Right renal cortex interstitium (tissue), 3 donors: ENCODE measurements at regions not wholly inside any gene's neighbourhood (a gene's known extent, or its start where the extent isn't known, plus 50 kb on each side); places are given as distances from the start of the nearest gene placed in this dataset.
"Not testable (repeated sequence)": the region's sequence is repeated elsewhere in the genome, so short reads cannot be mapped to it uniquely, and the experiment has no call there.

Experiments used
- DNase-seq, 3 donors: peaks; one replicate each; pipeline ENCODE4 v3.0.0-alpha.2; 2013; ENCODE audit warnings: low read depth in 3 of 3, low spot score in 2 of 3

- DNase-seq = peak in 1 of 3 donors; percentile 40
Measured at GRCh38 chr2:174697255-174697654, 67.0 kb downstream of the CHRNA1 start.

- no peak for DNase-seq
Measured at GRCh38 chr2:174694920-174695319, 69.4 kb downstream of the CHRNA1 start.

GRCh38 chr2:174694196-174694878 lies 69.9 kb downstream of the CHRNA1 start:
- DNase-seq = no peak

- no peak for DNase-seq
Measured at GRCh38 chr2:174693344-174693743, 70.9 kb downstream of the CHRNA1 start.

DNA sequence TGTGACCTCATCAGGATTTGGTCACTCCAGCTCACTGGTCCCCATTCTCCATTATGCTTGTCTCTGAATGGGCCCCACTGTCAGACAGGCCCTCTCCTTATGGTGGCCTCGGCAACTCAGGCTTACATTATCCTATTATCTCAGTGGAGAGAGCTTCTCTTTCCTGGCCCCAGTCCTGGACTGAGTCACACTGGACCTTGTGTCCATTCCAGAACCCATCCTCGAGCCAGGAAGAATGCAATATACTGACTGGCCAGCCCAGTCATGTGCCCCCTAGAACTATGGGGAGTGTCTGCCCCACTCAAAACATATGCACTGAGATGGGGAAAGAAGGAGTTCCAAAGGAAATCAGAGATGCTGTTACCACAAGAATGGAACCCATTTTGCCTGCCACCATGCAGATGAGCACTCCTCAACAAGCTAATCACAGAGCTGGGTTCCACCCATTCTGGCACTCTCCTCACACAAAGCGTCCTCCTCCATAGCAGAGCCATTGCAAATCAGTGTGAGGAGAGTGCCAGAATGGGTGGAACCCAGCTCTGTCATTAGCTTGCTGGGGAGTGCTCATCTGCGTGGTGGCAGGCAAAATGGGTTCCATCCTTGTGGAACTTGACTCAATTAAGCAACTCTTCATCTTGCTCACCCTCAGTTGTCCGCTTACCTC lies 71.9 kb downstream of the CHRNA1 start:
- no peak for DNase-seq

DNA sequence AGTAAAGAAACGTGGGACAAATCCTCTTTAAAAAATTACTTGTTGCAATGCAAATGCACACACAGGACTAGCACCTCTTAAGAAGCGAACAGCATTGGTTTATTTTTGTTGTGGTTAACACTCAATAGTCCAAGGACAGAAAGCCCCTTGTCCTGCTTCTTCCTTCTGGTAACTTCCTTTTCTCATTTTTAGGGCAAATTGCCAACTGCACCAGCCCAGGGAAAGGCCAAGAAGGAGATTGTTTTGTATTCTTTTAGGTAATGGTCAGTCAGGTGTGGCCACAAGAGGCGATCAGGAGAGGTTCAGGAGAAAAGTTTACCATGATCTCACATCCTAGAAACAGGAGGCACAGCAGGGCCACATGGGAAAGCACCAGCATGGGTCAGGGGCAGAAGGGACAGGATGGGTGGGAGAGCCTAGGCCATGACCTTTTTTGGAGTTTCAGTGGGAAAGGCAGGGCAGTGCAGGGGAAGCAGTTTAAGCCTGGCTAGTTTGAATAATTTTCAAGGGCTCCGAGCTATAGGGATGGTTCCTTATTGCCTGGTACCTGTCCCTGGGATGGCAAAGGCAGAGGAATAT lies 73.0 kb downstream of the CHRNA1 start:
- DNase-seq = no peak

- DNase-seq = no peak
Measured at GRCh38 chr2:174690026-174690425, 74.2 kb downstream of the CHRNA1 start.

GRCh38 chr2:174688079-174688478 lies 76.2 kb downstream of the CHRNA1 start:
- DNase-seq = no peak

DNA sequence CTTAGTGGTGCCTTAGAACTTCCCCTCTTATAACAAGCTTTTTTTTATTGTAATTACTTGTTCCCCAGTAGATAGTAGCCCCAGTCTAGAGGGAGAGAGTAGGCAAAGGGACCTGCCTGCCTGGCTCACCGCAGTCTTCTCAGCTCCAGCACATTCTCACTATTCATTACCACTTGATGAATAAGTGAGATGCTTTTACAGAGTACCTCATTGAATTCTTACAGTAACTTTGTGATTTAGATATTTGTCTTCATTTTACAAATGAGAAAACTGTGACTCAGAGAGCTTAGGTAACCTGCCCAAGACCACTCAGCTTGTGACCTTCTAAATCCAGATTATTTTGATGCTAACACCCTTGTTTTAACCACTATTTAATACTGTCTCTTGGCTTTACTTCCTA lies 77.8 kb downstream of the CHRNA1 start:
- no peak for DNase-seq

GRCh38 chr2:174683392-174683759 lies 80.9 kb downstream of the CHRNA1 start:
- peak in 1 of 3 donors; percentile 23 for DNase-seq

GRCh38 chr2:174682578-174683391 lies 81.5 kb downstream of the CHRNA1 start:
- peak in 1 of 3 donors; percentile 32 for DNase-seq

- peak in 2 of 3 donors; percentile 27 to 30 for DNase-seq
Measured at GRCh38 chr2:174682007-174682577, 82.2 kb downstream of the CHRNA1 start.

DNA sequence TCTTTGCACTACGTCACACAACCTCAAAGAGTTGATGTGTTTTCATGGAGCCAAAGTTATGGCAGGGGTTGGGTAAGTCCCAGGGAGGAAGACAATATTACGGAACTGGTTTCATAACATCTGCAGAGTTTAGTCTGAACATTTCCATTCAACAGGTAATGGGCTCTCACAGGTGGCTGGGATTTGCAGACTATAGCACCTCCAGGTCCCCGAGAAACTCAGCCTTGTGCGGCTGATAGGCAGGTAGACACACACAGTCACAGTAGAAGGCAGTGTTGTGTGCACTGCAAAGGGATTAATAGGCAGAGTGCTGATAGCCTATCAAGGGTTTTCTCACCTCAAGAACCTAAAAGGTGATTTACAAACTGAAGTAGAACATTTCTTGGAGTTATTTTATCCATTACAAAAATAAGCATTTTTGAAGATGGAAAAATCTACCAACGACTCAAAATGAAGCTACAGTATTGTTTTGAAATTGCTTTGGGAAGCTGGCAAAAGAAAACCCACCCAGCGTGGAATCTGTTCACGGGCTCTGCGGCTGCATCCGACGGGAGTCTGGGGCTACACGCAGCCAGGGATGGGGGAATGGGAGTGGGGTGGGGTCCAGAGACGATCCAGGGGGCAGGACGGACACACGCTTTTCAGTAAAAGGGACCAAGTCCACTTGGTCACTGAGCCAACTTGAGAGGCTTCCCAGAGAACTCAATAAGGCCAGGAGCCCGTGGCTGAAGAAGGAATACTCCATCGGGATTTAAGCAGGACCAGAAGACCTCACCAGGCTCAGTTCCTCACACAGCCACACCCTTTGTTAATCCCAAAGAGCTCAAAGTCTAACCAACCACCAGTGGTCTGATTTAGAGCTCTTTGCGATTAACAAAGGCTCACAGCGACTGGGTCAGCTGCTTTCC lies 82.9 kb downstream of the CHRNA1 start:
- DNase-seq = peak in 1 of 3 donors; percentile 18

DNA sequence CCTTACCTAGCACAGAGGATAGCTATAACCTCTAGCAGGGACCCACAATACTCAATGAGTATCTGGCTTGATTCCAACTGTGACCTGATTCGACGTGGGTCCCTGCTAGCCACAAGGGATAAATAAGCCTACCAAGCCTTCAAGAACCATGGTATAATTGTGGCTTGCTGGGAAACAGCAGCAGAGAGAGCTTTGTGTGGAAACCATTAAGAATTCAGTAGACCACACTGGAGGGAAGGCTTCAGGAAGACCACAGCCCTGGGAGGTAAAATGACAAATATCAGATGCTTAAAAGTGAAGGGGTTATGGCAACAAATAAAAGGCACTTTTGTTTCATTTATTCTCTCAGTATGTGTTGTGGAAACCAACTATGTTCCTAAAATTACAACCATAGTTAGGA lies 82.6 kb upstream of the WIPF1 start:
- no peak for DNase-seq

GRCh38 chr2:174678395-174678794 lies 80.8 kb upstream of the WIPF1 start:
- no peak for DNase-seq

DNA sequence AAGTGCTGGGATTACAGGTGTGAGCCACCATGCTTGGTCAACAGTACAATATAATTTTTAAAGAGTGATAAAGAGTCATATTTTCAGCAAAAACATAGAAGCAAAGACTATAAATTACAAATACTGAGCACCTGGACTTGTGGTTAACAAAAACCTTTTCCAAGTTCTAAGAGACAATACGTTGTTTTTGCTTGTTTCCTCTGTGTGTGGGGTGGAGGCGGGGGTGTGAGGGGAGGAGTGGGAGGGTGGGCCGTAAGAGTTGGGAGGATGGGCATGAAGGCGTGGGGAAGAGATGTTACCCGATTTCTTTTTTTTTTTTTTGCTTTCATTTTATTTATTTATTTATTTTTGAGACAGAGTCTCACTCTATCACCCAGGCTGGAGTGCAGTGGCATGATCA lies 78.0 kb upstream of the WIPF1 start:
- no peak for DNase-seq

- no peak for DNase-seq
Measured at GRCh38 chr2:174673876-174674275, 76.3 kb upstream of the WIPF1 start.

GRCh38 chr2:174673440-174673839 lies 75.8 kb upstream of the WIPF1 start:
- no peak for DNase-seq

DNA sequence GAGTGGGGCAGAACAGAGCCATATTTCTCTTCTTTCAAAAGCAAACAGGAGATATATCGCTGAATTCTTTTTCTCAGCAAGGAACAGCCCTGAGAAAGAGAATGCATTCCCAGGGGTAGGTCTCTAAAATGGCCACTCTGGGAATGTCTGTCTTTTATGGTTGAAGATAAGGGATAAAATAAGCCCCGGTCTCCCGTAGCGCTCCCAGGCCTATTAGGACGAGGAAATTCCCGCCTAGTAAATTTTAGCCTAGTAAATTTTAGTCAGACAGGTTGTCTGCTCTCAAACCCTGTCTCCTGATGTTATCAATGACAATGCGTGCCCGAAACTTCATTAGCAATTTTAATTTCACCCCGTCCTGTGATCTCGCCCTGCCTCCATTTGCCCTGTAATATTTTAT lies 73.9 kb upstream of the WIPF1 start:
- not testable (repeated sequence) for DNase-seq

DNA sequence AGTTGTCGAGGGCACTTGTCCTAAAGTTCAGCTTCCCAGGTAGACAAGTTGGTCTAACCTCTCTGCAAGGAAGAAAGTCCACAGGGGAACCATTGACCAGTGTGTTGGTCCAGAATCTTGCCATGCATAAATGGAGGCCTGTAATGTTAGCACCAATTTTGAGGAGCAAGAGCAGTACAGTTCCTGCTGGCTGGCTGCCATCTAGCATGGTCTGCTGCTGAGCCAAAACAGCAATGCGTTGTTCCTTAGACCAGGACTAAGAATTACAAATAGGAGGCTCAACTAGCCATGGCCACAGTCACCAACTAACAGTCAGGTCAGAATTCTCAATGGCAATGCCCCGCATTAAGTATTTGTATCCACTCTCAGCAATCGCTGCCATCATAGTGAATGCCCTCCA lies 72.8 kb upstream of the WIPF1 start:
- DNase-seq = no peak
